ENCODE measurements at regions not wholly inside any gene's neighbourhood (a gene's known extent, or its start where the extent isn't known, plus 50 kb on each side); places are given as distances from the start of the nearest gene placed in this dataset.

- ChIA-PET POLR2A (no interaction called here), CTCF (no interaction called here)
- no peak for DNase-seq (ENCODE audit: extremely low spot score)
- TF ChIP-seq CTCF (IDR thresholded peaks at IDR 0.05; ENCODE audit: control extremely low read depth, extremely low read depth, low read depth, missing control alignments) = no peak
Observed at GRCh38 chr2:2826621-2827020, 495.5 kb upstream of the MYT1L start.

- ChIA-PET CTCF (no interaction called here), POLR2A (no interaction called here)
- no peak for DNase-seq (ENCODE audit: extremely low spot score)
- TF ChIP-seq CTCF (IDR thresholded peaks at IDR 0.05; ENCODE audit: control extremely low read depth, extremely low read depth, low read depth, missing control alignments) = no peak
Observed at GRCh38 chr2:2826209-2826551, 495.1 kb upstream of the MYT1L start.

GRCh38 chr2:2825516-2826208 lies 494.6 kb upstream of the MYT1L start:
- no peak for DNase-seq (ENCODE audit: extremely low spot score)
- POLR2A ChIA-PET = no interaction called here
- no peak for TF ChIP-seq CTCF (IDR thresholded peaks at IDR 0.05; ENCODE audit: control extremely low read depth, extremely low read depth, low read depth, missing control alignments)
- CTCF ChIA-PET = no interaction called here

DNA sequence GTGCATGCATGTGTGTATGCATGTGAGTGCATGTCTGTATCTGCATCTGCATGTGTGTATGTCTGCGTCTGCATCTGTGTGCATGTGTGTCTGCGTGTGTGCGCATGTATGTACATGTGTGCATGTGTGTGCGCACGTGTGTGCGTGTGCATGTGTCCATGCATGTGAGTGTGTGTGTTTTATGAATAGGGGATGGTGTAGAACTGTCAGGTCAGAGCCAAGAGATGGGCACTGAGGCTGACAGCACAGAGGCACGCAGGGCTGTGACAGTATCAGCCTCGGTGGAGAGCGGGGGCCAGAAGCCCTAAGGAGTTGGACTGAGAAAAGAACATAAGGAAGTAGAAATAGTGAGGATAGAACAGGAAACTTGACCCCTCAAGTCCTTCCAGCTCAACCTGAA lies 494.0 kb upstream of the MYT1L start:
- ChIA-PET POLR2A (no interaction called here), CTCF (no interaction called here)
- no peak for DNase-seq (ENCODE audit: extremely low spot score)
- TF ChIP-seq CTCF (IDR thresholded peaks at IDR 0.05; ENCODE audit: control extremely low read depth, extremely low read depth, low read depth, missing control alignments) = no peak

DNA sequence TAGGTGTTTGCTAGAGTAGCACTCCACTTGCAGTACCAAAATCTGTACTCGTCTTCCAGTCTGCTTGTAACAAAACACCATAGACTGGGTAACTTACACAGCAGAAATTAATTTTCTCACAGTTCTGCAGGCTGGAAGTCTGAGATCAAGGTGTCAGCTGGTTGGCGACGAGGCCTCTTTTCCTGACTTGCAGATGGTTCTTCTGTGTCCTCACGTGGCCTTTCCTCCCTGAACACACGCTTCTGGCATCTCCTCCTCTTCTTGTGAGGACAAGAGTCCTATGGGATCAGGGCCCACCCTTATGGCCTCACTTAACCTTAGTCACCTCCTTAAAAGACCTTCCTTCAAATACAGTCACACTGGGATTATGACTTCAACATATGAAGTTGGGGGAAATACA lies 493.5 kb upstream of the MYT1L start:
- CTCF ChIA-PET = no interaction called here
- POLR2A ChIA-PET = no interaction called here
- TF ChIP-seq CTCF (IDR thresholded peaks at IDR 0.05; ENCODE audit: control extremely low read depth, extremely low read depth, low read depth, missing control alignments) = no peak
- no peak for DNase-seq (ENCODE audit: extremely low spot score)

- DNase-seq (ENCODE audit: extremely low spot score) = no peak
- TF ChIP-seq CTCF (IDR thresholded peaks at IDR 0.05; ENCODE audit: control extremely low read depth, extremely low read depth, low read depth, missing control alignments) = no peak
- CTCF ChIA-PET = no interaction called here
- POLR2A ChIA-PET = no interaction called here
Observed at GRCh38 chr2:2823061-2823753, 492.1 kb upstream of the MYT1L start.
